RWPE2 (cell line): ENCODE measurements at regions not wholly inside any gene's neighbourhood (a gene's known extent, or its start where the extent isn't known, plus 50 kb on each side); places are given as distances from the start of the nearest gene placed in this dataset.

Experiments used
- ATAC-seq: fragments of 200-7000 bp; cut with Tn5 transposase; 3 replicates; pipeline ENCODE4 v1.9.1; 2021; ENCODE audit warnings: low read depth
- DNase-seq: peaks from one replicate; pipeline ENCODE4 v3.0.0-alpha.2; 2020; ENCODE audit warnings: low spot score
- H3K27ac ChIP-seq: fragments of 450-650 bp; 2 replicates; pipeline ENCODE4 v1.5.1; 2017; ENCODE audit warnings: mild to moderate bottlenecking; ENCODE audit not compliant: poor library complexity, severe bottlenecking
- H3K27me3 ChIP-seq: fragments of 250-450 bp; sonication (Bioruptor Pico); 2 replicates; pipeline ENCODE4 v1.5.1; 2021; ENCODE audit warnings: mild to moderate bottlenecking, moderate library complexity; ENCODE audit not compliant: insufficient read depth, poor library complexity, severe bottlenecking
- H3K36me3 ChIP-seq: fragments of 250-450 bp; sonication (Bioruptor Pico); 2 replicates; pipeline ENCODE4 v1.5.1; 2020; ENCODE audit warnings: low read depth, mild to moderate bottlenecking, moderate library complexity
- H3K4me1 ChIP-seq: fragments of 250-450 bp; sonication (Bioruptor Pico); 2 replicates; pipeline ENCODE4 v1.5.1; 2021; ENCODE audit warnings: mild to moderate bottlenecking, moderate library complexity; ENCODE audit not compliant: insufficient read depth, poor library complexity, severe bottlenecking
- H3K4me3 ChIP-seq: fragments of 250-450 bp; sonication (Bioruptor Pico); 2 replicates; pipeline ENCODE4 v1.5.1; 2021; ENCODE audit warnings: mild to moderate bottlenecking, moderate library complexity; ENCODE audit not compliant: severe bottlenecking
- H3K9me3 ChIP-seq: fragments of 250-450 bp; sonication (Bioruptor Pico); 2 replicates; pipeline ENCODE4 v1.5.1; 2021; ENCODE audit warnings: mild to moderate bottlenecking, moderate library complexity; ENCODE audit not compliant: severe bottlenecking
- CTCF ChIP-seq: fragments of 450-650 bp; IDR thresholded peaks from one replicate; pipeline ENCODE4 v1.5.1; 2017; ENCODE audit warnings: mild to moderate bottlenecking, moderate library complexity; ENCODE audit not compliant: poor library complexity, severe bottlenecking

- DNase-seq: no peak
- Histone ChIP-seq H3K4me1 (no peaks in the 10 kb centered on the region), H3K9me3 (peaks cover 3% of the 10 kb centered on the region), H3K27me3 (peaks cover 3% of the 10 kb centered on the region), H3K4me3 (no peak overlapping the region), H3K27ac (no peak overlapping the region), H3K36me3 (no peaks in the 10 kb centered on the region)
- no peak for ATAC-seq
- no peak for TF ChIP-seq CTCF
These were observed 358.8 kb downstream of the VPS13C start for GRCh38 chr15:61701455-61701854.

- Histone ChIP-seq H3K27ac (no peak overlapping the region), H3K4me3 (no peak overlapping the region), H3K9me3 (peaks cover 3% of the 10 kb centered on the region), H3K4me1 (no peaks in the 10 kb centered on the region), H3K27me3 (peaks cover 5% of the 10 kb centered on the region), H3K36me3 (no peaks in the 10 kb centered on the region)
- ATAC-seq: no peak
- no peak for TF ChIP-seq CTCF
- DNase-seq: no peak
These were observed 359.4 kb downstream of the VPS13C start for GRCh38 chr15:61700803-61701202.

DNA sequence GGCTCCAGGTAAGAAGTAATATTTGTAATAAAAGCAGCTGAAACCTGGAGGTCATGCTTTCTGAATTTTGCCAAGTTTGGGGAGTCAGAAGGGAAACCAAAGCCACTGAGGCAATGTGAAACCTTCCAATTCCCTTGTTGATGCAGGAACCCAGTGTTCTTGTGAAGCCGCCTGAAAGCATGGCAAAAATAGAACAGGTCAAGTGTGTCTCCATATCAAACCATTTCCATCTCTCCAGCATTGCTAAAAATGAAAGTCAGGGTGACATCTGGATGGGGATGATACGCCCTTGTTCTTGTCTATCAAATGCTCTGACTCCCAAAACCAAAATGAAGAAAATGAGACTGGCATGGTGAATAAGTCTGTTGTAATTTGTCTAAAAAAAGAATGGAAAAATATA lies 362.5 kb downstream of the VPS13C start:
- peaks cover 9% of the 10 kb centered on the region for H3K27me3 ChIP-seq
- H3K4me1 ChIP-seq: no peaks in the 10 kb centered on the region
- no peaks in the 10 kb centered on the region for H3K36me3 ChIP-seq
- H3K4me3 ChIP-seq: no peak overlapping the region
- no peak for TF ChIP-seq CTCF
- ATAC-seq: no peak
- H3K9me3 ChIP-seq: no peaks in the 10 kb centered on the region
- no peak overlapping the region for H3K27ac ChIP-seq
- DNase-seq: no peak

GRCh38 chr15:61689067-61689466 lies 371.2 kb downstream of the VPS13C start:
- H3K4me3 ChIP-seq: no peak overlapping the region
- no peak for TF ChIP-seq CTCF
- no peak overlapping the region for H3K27ac ChIP-seq
- H3K36me3 ChIP-seq: no peaks in the 10 kb centered on the region
- DNase-seq (no peak), ATAC-seq (no peak)
- H3K4me1 ChIP-seq: no peaks in the 10 kb centered on the region
- peaks cover 4% of the 10 kb centered on the region for H3K27me3 ChIP-seq
- H3K9me3 ChIP-seq: no peaks in the 10 kb centered on the region

DNA sequence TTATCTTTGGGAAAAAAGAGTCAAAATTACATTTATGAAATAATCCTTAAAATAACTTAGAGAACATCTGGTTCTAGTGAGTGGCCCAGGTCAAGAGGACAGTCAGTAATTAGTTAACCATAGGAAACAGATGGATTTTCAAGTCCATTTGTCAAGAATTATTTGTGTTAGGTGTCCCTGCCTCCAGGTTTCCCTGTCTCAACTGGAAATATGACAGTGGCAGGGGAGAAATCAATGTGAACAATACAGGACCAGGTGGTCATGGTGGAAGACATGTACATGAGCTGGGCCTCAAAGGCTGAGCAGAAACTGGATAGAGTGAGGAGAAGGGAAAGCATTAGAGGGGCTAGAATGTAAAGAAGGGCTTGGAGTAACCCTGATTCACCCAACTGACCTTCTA lies 372.6 kb downstream of the VPS13C start:
- ATAC-seq (no peak), DNase-seq (no peak)
- Histone ChIP-seq H3K36me3 (no peaks in the 10 kb centered on the region), H3K4me1 (no peaks in the 10 kb centered on the region), H3K27ac (no peak overlapping the region), H3K4me3 (no peak overlapping the region), H3K9me3 (no peaks in the 10 kb centered on the region), H3K27me3 (no peaks in the 10 kb centered on the region)
- TF ChIP-seq CTCF: no peak
